GM12892 (cell line): ENCODE measurements at regions not wholly inside any gene's neighbourhood (a gene's known extent, or its start where the extent isn't known, plus 50 kb on each side); places are given as distances from the start of the nearest gene placed in this dataset.

Experiments used
- POLR2A ChIP-seq: IDR thresholded peaks from 2 replicates; pipeline ENCODE4 v1.6.1; 2011; ENCODE audit warnings: low read depth, low read length, control low read depth
- POLR2AphosphoS5 ChIP-seq: IDR thresholded peaks from 2 replicates; pipeline ENCODE4 v1.6.1; 2011; ENCODE audit warnings: low read depth, low read length, control low read depth

GRCh38 chr2:23021311-23022120, 363.5 kb upstream of the KLHL29 start:
- TF ChIP-seq POLR2AphosphoS5 (no peak), POLR2A (no peak)
